ENCODE measurements at regions not wholly inside any gene's neighbourhood (a gene's known extent, or its start where the extent isn't known, plus 50 kb on each side); places are given as distances from the start of the nearest gene placed in this dataset.

- TF ChIP-seq CTCF (tag by site-specific recombination; IDR thresholded peaks at IDR 0.05) (no peak), ZBTB7A (tag by site-specific recombination; IDR thresholded peaks at IDR 0.05; ENCODE audit: low read depth) (no peak), ZFP37 (tag by site-specific recombination; IDR thresholded peaks at IDR 0.05) (no peak), ZNF18 (tag by site-specific recombination; IDR thresholded peaks at IDR 0.05) (no peak), GLIS1 (tag by site-specific recombination; IDR thresholded peaks at IDR 0.05) (no peak), ZNF768 (tag by site-specific recombination; IDR thresholded peaks at IDR 0.05) (no peak), ZNF548 (tag by site-specific recombination; IDR thresholded peaks at IDR 0.05) (no peak), REST (tag by site-specific recombination; IDR thresholded peaks at IDR 0.05) (no peak)
These were observed 67.0 kb upstream of the TNFSF18 start for GRCh38 chr1:173117761-173118160.
